Stimulated activated naive CD4-positive, alpha-beta T cell treated with Interleukin-2 at 50 U/mL for 16 hours (primary cell): ENCODE measurements at regions not wholly inside any gene's neighbourhood (a gene's known extent, or its start where the extent isn't known, plus 50 kb on each side); places are given as distances from the start of the nearest gene placed in this dataset.

Experiments used
- DNase-seq: peaks from one replicate; lab custom pipeline; 2025; lab: John Stamatoyannopoulos, UW

- DNase-seq: no peak
These were observed 253.7 kb downstream of the DUSP6 start for GRCh38 chr12:89098441-89099112.

GRCh38 chr12:89092297-89092696 lies 260.0 kb downstream of the DUSP6 start:
- DNase-seq: no peak

- DNase-seq: no peak
These were observed 260.9 kb downstream of the DUSP6 start for GRCh38 chr12:89091293-89091841.

DNA sequence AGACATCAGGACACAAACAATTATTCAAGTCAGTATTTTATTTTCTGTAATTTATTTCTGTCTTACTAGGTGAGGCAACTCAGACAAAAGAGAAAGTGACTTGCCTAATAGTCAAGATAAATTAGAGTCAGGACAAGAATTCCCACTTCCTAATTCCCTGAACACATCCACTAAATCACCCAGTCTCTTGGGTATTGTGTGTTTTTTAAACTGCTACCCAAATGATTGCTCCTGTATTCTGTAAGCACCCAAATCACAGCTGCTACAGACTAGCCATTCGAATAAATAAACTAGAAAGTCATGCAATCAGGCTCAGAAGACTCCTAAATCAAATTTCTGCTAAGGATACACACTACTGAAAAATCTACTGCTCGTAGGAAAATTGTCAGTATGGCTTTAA lies 263.0 kb downstream of the DUSP6 start:
- no peak for DNase-seq

- DNase-seq: no peak
These were observed 264.4 kb downstream of the DUSP6 start for GRCh38 chr12:89087876-89088275.

DNA sequence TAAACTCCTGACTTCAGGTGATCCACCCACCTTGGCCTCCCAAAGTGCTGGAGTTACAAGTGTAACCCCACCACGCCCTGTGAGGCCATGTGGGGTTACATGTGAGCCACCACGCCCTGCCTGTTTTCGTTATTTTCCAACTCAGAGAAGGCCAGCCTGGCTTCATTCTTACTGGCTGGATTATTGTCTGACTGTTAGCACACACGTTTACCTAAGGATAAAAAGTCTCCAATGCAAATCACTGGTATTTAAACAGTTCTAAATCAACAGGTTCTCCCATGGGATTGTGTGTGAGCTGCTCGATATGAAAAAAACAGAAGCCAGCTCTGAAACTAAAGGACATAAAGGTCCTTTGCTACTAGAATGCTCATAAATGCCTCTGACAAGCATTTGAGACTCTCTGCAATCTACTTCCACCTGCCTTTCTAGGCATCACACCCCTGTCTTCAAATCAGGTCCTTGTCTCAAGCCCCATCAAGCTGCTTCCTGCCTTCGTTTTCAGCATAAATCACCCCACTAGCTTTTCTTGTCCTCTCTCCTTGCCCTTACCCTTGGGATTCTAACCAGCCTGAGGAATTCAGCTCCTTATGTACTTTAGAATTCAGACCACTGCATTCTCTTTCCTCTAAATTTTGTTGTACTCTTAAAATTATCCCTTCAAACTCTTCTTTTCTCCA lies 265.0 kb downstream of the DUSP6 start:
- no peak for DNase-seq

GRCh38 chr12:89085421-89085820 lies 266.9 kb downstream of the DUSP6 start:
- DNase-seq: no peak

- DNase-seq: no peak
These were observed 267.6 kb downstream of the DUSP6 start for GRCh38 chr12:89084751-89085150.

GRCh38 chr12:89083491-89083890 lies 268.8 kb downstream of the DUSP6 start:
- DNase-seq: no peak

DNA sequence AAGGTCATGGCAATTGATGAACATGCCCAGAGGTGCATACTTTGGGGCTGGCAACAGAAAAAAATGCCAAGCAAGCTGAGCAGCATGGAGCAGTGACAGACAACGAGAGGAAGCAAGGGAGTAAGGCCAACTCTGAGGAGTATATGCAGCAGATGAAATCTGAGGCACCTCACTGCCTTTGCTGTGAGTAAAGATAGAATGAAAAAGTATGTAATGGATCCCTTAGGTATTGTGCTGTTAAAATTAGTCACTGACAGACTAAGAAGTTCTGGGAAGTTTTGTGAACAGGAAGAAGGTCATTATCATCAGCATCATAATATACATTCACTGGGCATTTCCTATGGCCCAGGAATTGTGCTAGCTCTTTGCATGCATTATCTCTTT lies 269.9 kb downstream of the DUSP6 start:
- no peak for DNase-seq

- no peak for DNase-seq
These were observed 270.5 kb downstream of the DUSP6 start for GRCh38 chr12:89081719-89082369.

DNA sequence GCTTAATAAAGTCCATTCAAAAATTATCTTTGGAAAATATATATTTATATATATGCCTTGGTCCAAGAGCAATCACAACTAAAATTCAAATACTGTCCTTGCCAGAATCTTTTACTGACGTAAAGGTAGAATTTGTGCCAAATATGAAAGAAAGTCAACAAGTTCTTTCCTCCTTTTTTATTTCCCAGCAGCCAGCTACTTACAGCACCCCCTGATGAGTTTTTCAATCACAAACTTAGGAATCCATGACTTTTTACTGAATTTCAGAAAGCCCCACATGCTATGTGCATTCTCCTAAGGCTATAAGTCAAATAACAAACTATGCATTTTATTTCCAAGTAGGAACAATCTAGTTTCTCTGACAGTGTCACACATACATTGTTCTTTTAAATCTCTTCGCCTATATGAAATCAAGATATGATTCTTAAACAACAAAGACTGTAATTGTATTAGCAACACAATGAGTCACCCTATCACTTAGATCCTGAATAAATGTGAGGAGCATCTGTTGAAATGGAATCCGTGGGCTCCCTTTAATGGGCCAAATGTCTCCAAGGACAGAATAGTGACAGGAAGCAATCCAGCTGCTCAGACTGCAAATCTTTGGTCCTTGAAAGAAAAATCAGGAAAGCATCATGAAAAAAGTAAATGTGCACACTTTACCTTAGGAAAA lies 271.4 kb downstream of the DUSP6 start:
- DNase-seq: no peak

DNA sequence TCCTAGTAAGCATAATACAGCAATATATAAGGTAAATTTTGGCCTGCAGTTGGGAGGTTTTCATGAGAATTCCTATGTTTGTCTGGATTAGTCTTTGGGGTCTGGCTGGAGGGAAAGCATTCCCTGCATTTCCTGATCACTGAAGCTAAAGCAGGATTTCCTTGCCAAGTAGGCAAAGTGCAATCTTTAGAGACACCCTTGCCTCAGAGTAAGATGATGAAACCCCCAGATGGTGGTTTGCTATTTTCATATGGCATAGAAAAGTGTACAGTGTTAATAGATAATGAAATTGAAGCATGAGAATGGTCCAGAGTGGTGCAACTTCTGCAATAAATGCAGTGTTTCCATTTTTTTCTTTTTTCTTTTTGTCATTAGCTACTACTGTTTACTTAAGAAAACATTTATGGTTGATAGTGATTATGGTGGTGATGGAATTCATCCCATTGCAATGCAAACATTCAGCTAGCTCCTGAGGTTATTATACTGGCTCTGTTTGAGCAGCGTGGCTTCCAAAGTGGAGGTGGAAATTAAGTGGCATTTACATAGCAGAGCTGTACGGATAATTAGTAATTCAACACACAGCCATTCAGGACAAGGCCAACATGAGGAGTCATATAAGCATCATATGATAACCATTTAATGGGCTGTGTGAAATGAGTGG lies 276.3 kb downstream of the DUSP6 start:
- no peak for DNase-seq

DNA sequence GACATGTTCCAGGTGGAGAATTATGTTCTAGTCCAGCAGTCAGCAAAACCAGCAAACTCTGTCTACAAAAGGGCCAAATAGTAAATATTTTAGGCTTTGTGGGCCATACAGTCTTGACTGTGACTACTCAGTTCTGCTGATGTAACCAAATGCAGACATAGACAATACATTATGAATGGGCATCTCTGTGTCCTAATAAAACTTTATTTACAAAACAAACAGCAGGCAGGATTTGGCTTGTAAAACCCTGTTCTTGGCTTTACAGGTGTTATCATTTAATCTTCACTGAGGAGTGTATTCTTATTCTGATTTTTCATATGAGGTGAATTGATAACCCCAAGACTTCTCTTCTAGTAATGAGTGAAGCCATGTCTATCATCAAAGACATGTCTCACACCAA lies 278.6 kb downstream of the DUSP6 start:
- no peak for DNase-seq

GRCh38 chr12:89073027-89073398 lies 279.3 kb downstream of the DUSP6 start:
- no peak for DNase-seq

GRCh38 chr12:89072294-89073026 lies 279.8 kb downstream of the DUSP6 start:
- DNase-seq: no peak

- DNase-seq: no peak
These were observed 281.7 kb downstream of the DUSP6 start for GRCh38 chr12:89070603-89071002.

- DNase-seq: no peak
These were observed 282.9 kb downstream of the DUSP6 start for GRCh38 chr12:89069431-89069830.

GRCh38 chr12:89067421-89068187 lies 284.7 kb downstream of the DUSP6 start:
- no peak for DNase-seq

GRCh38 chr12:89064780-89065179 lies 287.5 kb downstream of the DUSP6 start:
- DNase-seq: no peak

GRCh38 chr12:89064151-89064550 lies 288.1 kb downstream of the DUSP6 start:
- no peak for DNase-seq
